Esophagus muscularis mucosa (tissue), 4 donors: ENCODE measurements at regions not wholly inside any gene's neighbourhood (a gene's known extent, or its start where the extent isn't known, plus 50 kb on each side); places are given as distances from the start of the nearest gene placed in this dataset.

ENCODE experiments used
- DNase-seq: peaks from one replicate; pipeline ENCODE4 v3.0.0-alpha.2; 2017; ENCODE audit errors: extremely low spot score
- H3K27ac ChIP-seq, 4 donors: fragments of 200-600 bp; sonication (generic); replicated peaks in 1 of 4; 1 replicate in 3 of 4; 2 replicates in 1 of 4; pipeline ENCODE4 v1.5.1; 2016 to 2019; ENCODE audit warnings: mild to moderate bottlenecking in 1 of 4
- H3K27me3 ChIP-seq, 4 donors: fragments of 200-600 bp; sonication (generic); one replicate each; pipeline versions ENCODE4 v1.5.1 to v1.6.0; 2016 to 2019
- H3K36me3 ChIP-seq, 4 donors: fragments of 200-600 bp; sonication (generic); one replicate each; pipeline ENCODE4 v1.5.1; 2016 to 2019
- H3K4me1 ChIP-seq, 4 donors: fragments of 200-600 bp; sonication (generic); one replicate each; pipeline ENCODE4 v1.5.1; 2016 to 2019
- H3K4me3 ChIP-seq, 4 donors: fragments of 200-600 bp; sonication (generic); 1 replicate in 2 of 4; 2 replicates in 2 of 4; pipeline ENCODE4 v1.5.1; 2016 to 2019; ENCODE audit warnings: mild to moderate bottlenecking in 4 of 4, moderate library complexity in 1 of 4
- H3K9me3 ChIP-seq, 4 donors: fragments of 200-600 bp; sonication (generic); 1 replicate in 3 of 4; 2 replicates in 1 of 4; pipeline ENCODE4 v1.5.1; 2016 to 2019
- EP300 ChIP-seq: sonication (generic); formaldehyde crosslinking; IDR thresholded peaks from one replicate; pipeline ENCODE4 v1.6.1; 2017; ENCODE audit warnings: antibody characterized with exemption
- POLR2A ChIP-seq: fragments of 450-650 bp; IDR thresholded peaks from one replicate; pipeline ENCODE4 v1.6.1; 2017; ENCODE audit warnings: antibody characterized with exemption, moderate library complexity, mild to moderate bottlenecking, low read depth
- POLR2AphosphoS5 ChIP-seq, 2 donors: sonication (generic); formaldehyde crosslinking; IDR thresholded peaks; one replicate each; pipeline ENCODE4 v1.6.1; 2017; ENCODE audit warnings: antibody characterized with exemption in 2 of 2
- WGBS: methylation state at CpG from one replicate; pipeline ENCODE4 v1.1.5; 2018; 5-methylcytosine and 5-hydroxymethylcytosine counted together
- intact Hi-C: fragments of 100-400 bp; cut with DNase I; formaldehyde crosslinking; loops from one replicate; pipeline ENCODE4 v1.15.1; 2023
- TF ChIP-seq, protein P1 (sequence below), 3 experiments: fragments of 200-600 bp in 2 of 3; fragments of 450-650 bp in 1 of 3; sonication (generic) in 2 of 3; IDR thresholded peaks; one replicate each; pipeline ENCODE4 v1.5.1; 2017 to 2019; ENCODE audit warnings: antibody characterized with exemption in 3 of 3, mild to moderate bottlenecking in 2 of 3, moderate library complexity in 1 of 3

DNA sequence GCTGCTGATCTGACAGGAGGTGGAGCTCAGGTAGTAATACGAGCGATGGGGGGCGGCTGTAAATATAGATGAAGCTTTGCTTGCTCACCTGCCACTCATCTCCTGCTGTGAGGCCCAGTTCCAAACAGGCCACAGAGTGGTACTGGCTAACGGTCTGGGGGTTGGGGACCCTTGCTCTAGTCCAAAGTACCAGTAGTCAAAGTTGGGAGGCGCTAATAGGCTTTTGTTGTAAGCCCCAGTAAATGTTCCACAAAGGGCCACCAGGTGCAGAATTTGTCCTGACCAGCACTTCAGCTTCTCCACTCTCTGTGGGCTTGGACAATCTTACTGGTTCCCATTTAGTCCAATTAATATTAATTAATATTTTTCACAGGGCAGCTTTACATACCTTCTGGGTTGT is 206.6 kb downstream of the ACTR3B start:
- WGBS = 92% methylated on average over 5 of the region's 5 CpGs
- Histone ChIP-seq H3K36me3 (no peaks in the 10 kb centered on the region), H3K27ac (no peak overlapping the region), H3K9me3 (peaks cover 0 to 16% (median 7%) of the 10 kb centered on the region in 4 donors), H3K27me3 (no peaks in the 10 kb centered on the region), H3K4me1 (no peaks in the 10 kb centered on the region), H3K4me3 (no peak overlapping the region)
- TF ChIP-seq EP300 (no peak), POLR2AphosphoS5 (IDR thresholded peaks at IDR 0.05) (no peak), POLR2A (no peak)
- TF ChIP-seq, protein P1, sequence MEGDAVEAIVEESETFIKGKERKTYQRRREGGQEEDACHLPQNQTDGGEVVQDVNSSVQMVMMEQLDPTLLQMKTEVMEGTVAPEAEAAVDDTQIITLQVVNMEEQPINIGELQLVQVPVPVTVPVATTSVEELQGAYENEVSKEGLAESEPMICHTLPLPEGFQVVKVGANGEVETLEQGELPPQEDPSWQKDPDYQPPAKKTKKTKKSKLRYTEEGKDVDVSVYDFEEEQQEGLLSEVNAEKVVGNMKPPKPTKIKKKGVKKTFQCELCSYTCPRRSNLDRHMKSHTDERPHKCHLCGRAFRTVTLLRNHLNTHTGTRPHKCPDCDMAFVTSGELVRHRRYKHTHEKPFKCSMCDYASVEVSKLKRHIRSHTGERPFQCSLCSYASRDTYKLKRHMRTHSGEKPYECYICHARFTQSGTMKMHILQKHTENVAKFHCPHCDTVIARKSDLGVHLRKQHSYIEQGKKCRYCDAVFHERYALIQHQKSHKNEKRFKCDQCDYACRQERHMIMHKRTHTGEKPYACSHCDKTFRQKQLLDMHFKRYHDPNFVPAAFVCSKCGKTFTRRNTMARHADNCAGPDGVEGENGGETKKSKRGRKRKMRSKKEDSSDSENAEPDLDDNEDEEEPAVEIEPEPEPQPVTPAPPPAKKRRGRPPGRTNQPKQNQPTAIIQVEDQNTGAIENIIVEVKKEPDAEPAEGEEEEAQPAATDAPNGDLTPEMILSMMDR (IDR thresholded peaks at IDR 0.05) = no peak
- peak; percentile 70 for DNase-seq
- intact Hi-C loops = no loop called here

DNA sequence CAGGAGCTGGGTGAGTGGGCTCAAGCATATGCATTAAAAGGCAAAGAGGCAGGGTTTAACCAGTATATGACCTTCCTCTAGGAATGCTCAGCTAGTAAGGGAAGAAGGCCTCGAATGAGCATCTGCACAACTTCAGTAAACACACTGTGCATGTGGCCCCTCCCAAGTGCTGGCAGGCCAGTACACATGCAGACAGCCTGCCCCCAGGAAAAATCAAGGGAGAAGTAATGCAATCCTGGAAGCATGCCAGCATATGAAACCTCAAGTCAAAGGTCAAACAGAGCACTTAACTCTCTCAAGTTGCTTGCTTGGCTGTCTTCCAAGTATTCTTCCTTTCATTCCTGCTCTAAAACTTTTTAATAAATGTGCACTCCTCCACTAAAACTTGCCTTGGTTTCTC is 208.4 kb downstream of the ACTR3B start:
- intact Hi-C loops = no loop called here
- Histone ChIP-seq H3K27me3 (no peaks in the 10 kb centered on the region), H3K9me3 (peaks cover 0 to 11% (median 5%) of the 10 kb centered on the region in 4 donors), H3K36me3 (no peaks in the 10 kb centered on the region), H3K4me3 (no peak overlapping the region), H3K27ac (no peak overlapping the region), H3K4me1 (no peaks in the 10 kb centered on the region)
- WGBS = 80% methylated on average over 1 of the region's 1 CpG
- peak; percentile 37 for DNase-seq
- TF ChIP-seq, protein P1 (IDR thresholded peaks at IDR 0.05) = no peak
- TF ChIP-seq EP300 (no peak), POLR2AphosphoS5 (IDR thresholded peaks at IDR 0.05) (no peak), POLR2A (no peak)

DNA sequence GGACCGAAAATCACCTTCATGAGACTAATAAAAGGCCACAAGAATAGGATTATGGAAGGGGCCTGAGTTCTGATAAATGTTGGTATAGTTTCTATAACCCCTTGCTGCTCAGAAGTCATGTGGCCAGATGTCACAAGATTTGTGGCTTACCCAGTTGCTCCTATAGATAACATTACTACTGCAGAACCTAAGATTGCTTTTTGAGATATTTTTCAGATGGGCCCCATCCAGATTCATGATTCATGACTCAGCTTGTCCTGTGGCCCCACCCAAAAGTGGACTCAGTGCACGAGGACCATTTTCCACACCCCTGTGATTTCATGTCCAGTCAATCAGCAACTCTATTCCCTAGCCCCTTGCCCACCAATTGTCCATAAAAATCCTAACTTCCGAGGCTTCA is 209.0 kb downstream of the ACTR3B start:
- no peak for DNase-seq
- 58% methylated on average over 3 of the region's 3 CpGs for WGBS
- Histone ChIP-seq H3K9me3 (peaks cover 0 to 11% (median 5%) of the 10 kb centered on the region in 4 donors), H3K27ac (no peak overlapping the region), H3K36me3 (no peaks in the 10 kb centered on the region), H3K4me3 (no peak overlapping the region), H3K27me3 (no peaks in the 10 kb centered on the region), H3K4me1 (no peaks in the 10 kb centered on the region)
- TF ChIP-seq POLR2A = no peak
- intact Hi-C loops = no loop called here

DNA sequence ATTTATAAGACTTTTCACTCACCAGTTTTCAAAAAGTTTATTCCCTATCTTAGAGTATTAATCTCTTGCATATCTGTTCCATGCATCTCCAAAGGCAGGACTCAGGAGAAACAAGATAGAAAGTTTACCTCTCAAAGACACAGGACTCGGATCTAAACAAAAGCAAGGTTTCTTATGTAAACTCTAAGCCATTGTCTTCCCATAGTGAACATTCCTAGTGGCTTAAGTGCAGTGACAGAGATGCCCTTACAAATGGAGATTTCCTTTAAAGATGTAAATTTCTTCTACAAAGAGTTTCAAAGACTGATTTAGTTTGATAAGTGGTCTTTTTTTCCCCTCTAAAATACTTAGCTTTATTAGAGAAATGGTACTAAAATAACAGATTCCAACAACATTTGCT is 209.8 kb downstream of the ACTR3B start:
- intact Hi-C loops = no loop called here
- Histone ChIP-seq H3K4me3 (no peak overlapping the region), H3K4me1 (no peaks in the 10 kb centered on the region), H3K27ac (no peak overlapping the region), H3K27me3 (no peaks in the 10 kb centered on the region), H3K9me3 (peaks cover 0 to 11% (median 5%) of the 10 kb centered on the region in 4 donors), H3K36me3 (no peaks in the 10 kb centered on the region)
- WGBS = 33% methylated on average over 1 of the region's 1 CpG
- DNase-seq = no peak
- TF ChIP-seq, protein P1 (IDR thresholded peaks at IDR 0.05) = no peak
- TF ChIP-seq POLR2A = no peak
- TF ChIP-seq POLR2AphosphoS5 (IDR thresholded peaks at IDR 0.05) = no peak
- no peak for TF ChIP-seq EP300

DNA sequence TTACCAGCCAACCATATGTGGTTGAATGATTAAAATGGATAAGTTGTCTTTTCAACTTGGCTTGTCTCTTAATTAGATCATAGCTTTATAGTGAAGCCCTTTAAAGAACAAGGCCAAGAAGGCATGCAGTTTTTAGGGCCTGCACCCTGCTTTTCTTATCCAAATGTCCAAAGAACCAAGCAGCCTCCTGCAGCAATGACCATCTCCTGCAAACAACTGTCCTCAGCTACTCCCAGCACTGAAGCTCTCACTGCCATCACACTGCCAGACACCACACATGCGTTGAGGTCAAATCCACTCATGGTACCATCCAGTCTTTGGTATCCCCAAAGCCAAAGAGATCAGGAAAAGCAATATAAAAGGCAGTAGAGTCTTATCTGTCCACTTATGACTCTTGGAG is 210.3 kb downstream of the ACTR3B start:
- H3K36me3 ChIP-seq = no peaks in the 10 kb centered on the region
- H3K27me3 ChIP-seq = no peaks in the 10 kb centered on the region
- intact Hi-C loops = no loop called here
- no peak overlapping the region for H3K4me3 ChIP-seq
- 67% methylated on average over 1 of the region's 1 CpG for WGBS
- peaks cover 0 to 11% (median 5%) of the 10 kb centered on the region in 4 donors for H3K9me3 ChIP-seq
- no peak for TF ChIP-seq POLR2AphosphoS5 (IDR thresholded peaks at IDR 0.05)
- no peak for TF ChIP-seq EP300
- TF ChIP-seq, protein P1 (IDR thresholded peaks at IDR 0.05) = no peak
- TF ChIP-seq POLR2A = no peak
- no peaks in the 10 kb centered on the region for H3K4me1 ChIP-seq
- peak; percentile 26 for DNase-seq
- H3K27ac ChIP-seq = no peak overlapping the region
